ENCODE measurements at regions not wholly inside any gene's neighbourhood (a gene's known extent, or its start where the extent isn't known, plus 50 kb on each side); places are given as distances from the start of the nearest gene placed in this dataset.

DNA sequence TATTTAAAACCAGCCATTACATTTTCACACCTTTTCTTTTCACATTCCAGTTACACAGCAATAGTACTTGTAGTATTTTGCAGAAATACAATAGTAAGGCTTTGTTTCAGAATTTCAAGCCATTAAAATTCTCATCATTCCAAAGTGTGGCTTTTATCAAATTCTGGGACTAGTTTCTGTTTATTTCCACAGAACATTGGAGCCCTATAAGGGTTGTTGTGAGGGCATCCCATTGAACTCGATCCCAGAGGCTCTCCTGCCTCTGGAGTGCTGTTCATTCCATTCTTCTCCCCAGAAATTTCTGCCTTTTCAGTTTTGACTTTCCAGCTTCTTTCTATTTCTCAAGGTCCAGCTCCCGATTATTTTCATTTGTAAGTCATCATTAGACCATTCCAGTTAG lies 645.5 kb downstream of the ADGRL2 start:
- CTCF ChIA-PET: no interaction called here
- no peak for DNase-seq (ENCODE audit: low spot score)
- H3K4me3 ChIP-seq (ENCODE audit: low read depth, low read length, poor library complexity, severe bottlenecking): no peak overlapping the region

DNA sequence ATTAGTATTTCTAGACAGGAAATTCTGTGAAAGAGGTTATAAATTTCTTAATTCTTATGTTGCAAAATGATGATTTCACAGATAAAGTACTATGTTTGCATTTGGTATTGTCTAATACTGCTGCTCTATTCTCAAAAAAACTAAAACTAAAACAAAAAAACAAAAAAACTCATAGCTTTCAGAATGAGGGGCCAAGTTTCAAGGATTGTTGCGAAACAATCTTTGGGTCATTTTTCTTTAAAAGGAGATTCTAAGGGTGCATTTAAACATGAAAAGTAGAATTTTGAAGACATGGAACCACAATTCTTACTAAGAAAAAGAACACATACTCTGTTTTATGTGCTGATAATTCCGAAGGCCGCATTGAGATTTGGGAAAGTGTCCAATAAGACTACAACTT lies 645.1 kb downstream of the ADGRL2 start:
- Histone ChIP-seq H3K27me3 (replicated peaks; ENCODE audit: insufficient read depth, low read depth, low read length, poor library complexity) (no peaks in the 10 kb centered on the region), H3K36me3 (ENCODE audit: insufficient read depth, low read length, poor library complexity, severe bottlenecking) (no peaks in the 10 kb centered on the region), H3K9me3 (ENCODE audit: low read depth, low read length, poor library complexity, severe bottlenecking) (no peaks in the 10 kb centered on the region), H3K27ac (ENCODE audit: low read depth, low read length, poor library complexity, severe bottlenecking) (no peak overlapping the region), H3K4me3 (ENCODE audit: low read depth, low read length, poor library complexity, severe bottlenecking) (no peak overlapping the region), H3K4me1 (ENCODE audit: insufficient read depth, low read length, poor library complexity, severe bottlenecking) (no peaks in the 10 kb centered on the region)
- no TSS peak for BruUV-seq (replicated peaks)
- ChIA-PET POLR2A (ENCODE audit: low non-redundant PET) (no interaction called here), CTCF (no interaction called here)
- intact Hi-C loops (cut with micrococcal nuclease; ENCODE audit: unreplicated experiment): no loop called here
- no peak for DNase-seq (ENCODE audit: low spot score)
- TF ChIP-seq, protein P1, sequence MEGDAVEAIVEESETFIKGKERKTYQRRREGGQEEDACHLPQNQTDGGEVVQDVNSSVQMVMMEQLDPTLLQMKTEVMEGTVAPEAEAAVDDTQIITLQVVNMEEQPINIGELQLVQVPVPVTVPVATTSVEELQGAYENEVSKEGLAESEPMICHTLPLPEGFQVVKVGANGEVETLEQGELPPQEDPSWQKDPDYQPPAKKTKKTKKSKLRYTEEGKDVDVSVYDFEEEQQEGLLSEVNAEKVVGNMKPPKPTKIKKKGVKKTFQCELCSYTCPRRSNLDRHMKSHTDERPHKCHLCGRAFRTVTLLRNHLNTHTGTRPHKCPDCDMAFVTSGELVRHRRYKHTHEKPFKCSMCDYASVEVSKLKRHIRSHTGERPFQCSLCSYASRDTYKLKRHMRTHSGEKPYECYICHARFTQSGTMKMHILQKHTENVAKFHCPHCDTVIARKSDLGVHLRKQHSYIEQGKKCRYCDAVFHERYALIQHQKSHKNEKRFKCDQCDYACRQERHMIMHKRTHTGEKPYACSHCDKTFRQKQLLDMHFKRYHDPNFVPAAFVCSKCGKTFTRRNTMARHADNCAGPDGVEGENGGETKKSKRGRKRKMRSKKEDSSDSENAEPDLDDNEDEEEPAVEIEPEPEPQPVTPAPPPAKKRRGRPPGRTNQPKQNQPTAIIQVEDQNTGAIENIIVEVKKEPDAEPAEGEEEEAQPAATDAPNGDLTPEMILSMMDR (conservative IDR thresholded peaks at IDR 0.05; ENCODE audit: low read depth, low read length): no peak
- TF ChIP-seq EZH2 (IDR thresholded peaks at IDR 0.05; ENCODE audit: borderline replicate concordance, low read depth, low read length, poor library complexity, severe bottlenecking): no peak

More for the DNA sequence above, 645.5 kb downstream of the ADGRL2 start:
- no peaks in the 10 kb centered on the region for H3K9me3 ChIP-seq (ENCODE audit: low read depth, low read length, poor library complexity, severe bottlenecking)
- no peaks in the 10 kb centered on the region for H3K4me1 ChIP-seq (ENCODE audit: insufficient read depth, low read length, poor library complexity, severe bottlenecking)
- no peak for TF ChIP-seq EZH2 (IDR thresholded peaks at IDR 0.05; ENCODE audit: borderline replicate concordance, low read depth, low read length, poor library complexity, severe bottlenecking)
- TF ChIP-seq, protein P1 (conservative IDR thresholded peaks at IDR 0.05; ENCODE audit: low read depth, low read length): no peak
- BruUV-seq (replicated peaks): no TSS peak
- H3K36me3 ChIP-seq (ENCODE audit: insufficient read depth, low read length, poor library complexity, severe bottlenecking): no peaks in the 10 kb centered on the region
- POLR2A ChIA-PET (ENCODE audit: low non-redundant PET): no interaction called here
- H3K27me3 ChIP-seq (replicated peaks; ENCODE audit: insufficient read depth, low read depth, low read length, poor library complexity): no peaks in the 10 kb centered on the region
- no peak overlapping the region for H3K27ac ChIP-seq (ENCODE audit: low read depth, low read length, poor library complexity, severe bottlenecking)
- intact Hi-C loops (cut with micrococcal nuclease; ENCODE audit: unreplicated experiment): no loop called here

DNA sequence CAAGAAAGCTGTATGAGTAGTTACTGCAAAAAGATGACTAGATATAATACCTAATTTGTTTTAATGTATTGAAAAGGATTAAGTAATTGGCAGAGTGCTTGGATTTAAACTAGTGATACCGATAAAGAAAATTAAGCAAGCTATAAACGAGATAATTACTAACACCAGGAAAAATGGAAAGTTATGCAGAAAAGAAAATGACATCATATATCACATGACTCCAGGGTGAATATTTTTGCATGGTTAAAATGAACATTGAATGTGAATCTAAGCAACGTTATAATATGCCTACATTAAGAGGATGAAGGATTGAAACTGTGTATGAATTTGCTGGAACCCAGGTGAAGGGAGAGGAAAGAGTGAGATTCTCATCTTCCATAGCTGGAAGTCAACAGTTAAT lies 644.4 kb downstream of the ADGRL2 start:
- TF ChIP-seq EZH2 (IDR thresholded peaks at IDR 0.05; ENCODE audit: borderline replicate concordance, low read depth, low read length, poor library complexity, severe bottlenecking): no peak
- TF ChIP-seq, protein P1 (conservative IDR thresholded peaks at IDR 0.05; ENCODE audit: low read depth, low read length): no peak
- BruUV-seq (replicated peaks): no TSS peak
- intact Hi-C loops (cut with micrococcal nuclease; ENCODE audit: unreplicated experiment): no loop called here
- H3K4me3 ChIP-seq (ENCODE audit: low read depth, low read length, poor library complexity, severe bottlenecking): no peak overlapping the region
- H3K36me3 ChIP-seq (ENCODE audit: insufficient read depth, low read length, poor library complexity, severe bottlenecking): no peaks in the 10 kb centered on the region
- ChIA-PET CTCF (no interaction called here), POLR2A (ENCODE audit: low non-redundant PET) (no interaction called here)
- no peak overlapping the region for H3K27ac ChIP-seq (ENCODE audit: low read depth, low read length, poor library complexity, severe bottlenecking)
- DNase-seq (ENCODE audit: low spot score): no peak
- no peaks in the 10 kb centered on the region for H3K27me3 ChIP-seq (replicated peaks; ENCODE audit: insufficient read depth, low read depth, low read length, poor library complexity)
- H3K9me3 ChIP-seq (ENCODE audit: low read depth, low read length, poor library complexity, severe bottlenecking): no peaks in the 10 kb centered on the region
- H3K4me1 ChIP-seq (ENCODE audit: insufficient read depth, low read length, poor library complexity, severe bottlenecking): no peaks in the 10 kb centered on the region

All from A673 (cell line).